ENCODE measurements at regions not wholly inside any gene's neighbourhood (a gene's known extent, or its start where the extent isn't known, plus 50 kb on each side); places are given as distances from the start of the nearest gene placed in this dataset.

DNA sequence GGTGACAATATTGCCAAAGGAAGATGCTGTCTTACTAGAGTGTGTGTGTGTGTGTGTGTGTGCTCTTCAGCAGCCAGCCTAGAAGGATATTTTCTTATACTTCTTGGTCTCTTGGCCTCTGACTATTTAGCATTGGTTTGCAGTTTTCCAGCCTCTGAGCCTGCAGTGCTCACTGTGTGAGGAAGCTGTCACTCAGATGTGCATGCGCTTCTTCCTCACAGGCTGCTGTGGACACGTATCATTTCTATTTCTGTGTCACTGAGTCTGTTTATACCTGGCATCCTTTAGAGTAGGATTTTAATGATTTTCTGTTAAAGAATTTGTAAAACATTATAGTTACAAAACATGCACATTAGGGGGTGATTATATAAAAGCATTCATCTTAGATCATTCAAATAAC, 83.3 kb downstream of the ALDH8A1 start:
- DNase-seq (ENCODE audit: low spot score): no peak

DNA sequence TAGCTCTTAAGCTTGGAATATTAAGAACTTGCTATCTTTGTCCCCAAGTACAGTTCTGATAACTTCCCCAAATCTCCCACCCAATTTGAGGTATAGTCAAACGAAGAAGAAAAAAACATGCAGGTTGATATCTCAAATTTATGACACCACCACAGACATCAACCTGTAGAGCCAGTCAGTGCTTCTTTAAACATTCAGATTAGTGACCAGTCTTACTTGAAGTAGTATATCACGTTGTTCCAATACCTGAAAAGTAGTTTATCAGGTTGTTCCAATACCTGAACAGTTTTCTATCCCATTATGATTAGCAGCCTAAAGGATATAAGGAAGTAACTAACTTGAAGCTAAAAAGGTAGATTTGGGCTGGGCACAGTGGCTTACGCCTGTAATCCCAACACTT, 85.3 kb downstream of the ALDH8A1 start:
- no peak for DNase-seq (ENCODE audit: low spot score)

DNA sequence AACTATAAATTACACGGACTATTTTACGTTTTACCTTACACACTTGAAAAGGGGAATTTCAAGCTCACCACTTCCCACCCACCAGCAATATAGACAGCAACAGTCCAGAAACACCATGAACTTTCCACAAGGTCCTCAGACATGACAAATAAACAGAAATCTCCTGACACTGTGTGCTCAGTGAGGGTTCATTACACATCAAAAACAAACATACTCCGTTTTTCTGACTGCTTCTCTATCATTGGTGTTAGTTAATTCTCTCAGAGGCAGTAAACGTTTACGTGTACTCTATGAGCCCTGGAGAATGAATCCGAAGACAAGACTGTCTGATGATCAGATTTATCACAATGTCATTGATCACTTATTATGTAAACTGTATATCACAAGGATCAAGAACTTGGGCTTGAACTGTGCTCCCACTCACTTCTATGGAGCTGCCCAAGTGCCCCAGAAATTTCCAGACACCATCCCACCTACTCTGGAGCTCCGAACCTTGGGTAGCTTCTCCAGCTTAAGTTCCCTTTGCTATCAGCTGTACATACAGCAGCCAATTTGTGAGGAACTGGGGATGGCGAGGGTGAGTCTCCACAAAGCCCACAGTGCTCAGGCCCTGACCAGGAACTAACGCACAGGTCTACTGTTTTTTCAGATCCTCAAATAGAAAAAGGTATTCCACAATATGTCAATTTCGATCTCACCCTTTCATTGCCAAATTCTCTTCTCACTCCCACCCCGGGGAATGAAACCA, 86.0 kb downstream of the ALDH8A1 start:
- no peak for DNase-seq (ENCODE audit: low spot score)

DNA sequence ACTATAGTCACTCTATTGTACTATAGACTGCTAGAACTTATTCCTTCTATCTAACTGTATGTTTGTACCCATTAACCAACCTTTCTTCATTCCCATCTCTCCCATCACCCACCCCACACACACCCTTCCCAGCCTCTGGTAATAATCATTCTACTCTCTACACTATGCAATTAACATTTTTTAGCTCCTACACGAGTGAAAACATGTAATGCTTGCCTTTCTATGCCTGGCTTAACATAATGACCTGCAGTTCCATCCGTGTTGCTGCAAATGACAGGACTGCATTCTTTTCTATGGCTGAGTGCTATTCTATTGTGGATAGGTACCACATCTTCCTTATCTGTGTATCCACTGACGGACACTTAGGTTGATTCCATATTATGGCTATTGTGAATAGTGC, 95.5 kb downstream of the ALDH8A1 start:
- no peak for DNase-seq (ENCODE audit: low spot score)

DNA sequence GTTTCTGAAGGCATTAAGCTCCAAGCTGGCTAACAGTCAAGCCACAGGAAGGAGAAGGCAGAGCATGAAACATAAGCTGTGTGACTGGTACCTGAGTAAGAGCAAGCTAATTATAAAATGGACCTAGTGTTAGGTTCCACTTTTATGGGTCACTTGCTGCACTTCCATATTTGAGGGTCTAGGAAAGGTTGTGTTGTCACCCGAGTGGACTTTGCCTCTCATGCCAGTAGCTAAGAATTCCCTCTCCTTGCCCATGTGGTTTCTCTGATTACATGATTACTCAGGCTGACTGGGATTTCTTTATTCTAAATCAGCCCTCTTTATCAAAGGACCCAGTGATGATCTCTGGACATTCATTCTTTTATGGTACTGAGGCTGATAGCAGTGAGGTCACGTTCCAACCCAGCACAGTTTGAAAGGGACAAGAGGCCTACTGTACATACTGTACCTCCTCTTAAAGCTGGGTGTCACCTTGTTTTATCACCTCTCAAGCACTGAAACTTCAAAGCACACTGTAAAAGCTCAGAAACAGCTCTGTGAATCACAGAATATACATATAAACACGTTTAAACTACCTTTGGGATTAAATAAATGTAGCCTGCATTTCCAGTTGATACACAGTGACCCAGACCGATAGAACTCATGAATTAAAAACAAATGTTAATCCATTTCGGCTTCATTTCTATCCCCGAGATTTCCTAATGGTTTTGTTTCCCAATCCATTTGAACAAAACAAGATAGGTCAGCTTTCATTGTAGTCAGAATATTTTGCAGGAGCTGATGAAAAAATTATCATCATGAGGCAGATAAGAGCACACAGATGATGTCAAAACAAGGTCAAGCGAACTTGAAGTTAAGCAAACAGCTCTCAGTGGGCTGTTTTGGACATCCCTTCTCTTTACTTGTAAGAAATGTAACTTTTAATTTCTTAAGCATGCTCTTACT, 96.5 kb downstream of the ALDH8A1 start:
- no peak for DNase-seq (ENCODE audit: low spot score)

DNA sequence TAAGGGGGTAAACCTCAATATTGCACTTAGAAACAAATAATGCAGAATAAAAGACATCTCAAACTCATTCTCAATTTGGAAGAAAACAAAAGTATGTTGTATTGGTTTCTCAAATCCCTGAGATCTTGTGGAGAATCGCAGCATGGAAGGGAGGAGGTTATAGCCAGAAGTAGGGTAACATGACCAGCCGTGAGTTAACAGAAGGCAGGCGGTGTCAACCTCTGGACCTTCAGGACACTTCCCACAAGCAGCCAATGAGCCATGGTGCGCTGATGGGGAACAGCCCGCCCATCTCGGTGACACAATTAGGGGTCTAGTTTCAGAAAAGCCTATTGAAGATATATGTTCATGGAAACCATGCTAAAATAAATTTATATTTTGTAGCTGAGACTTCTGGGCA, 98.4 kb downstream of the ALDH8A1 start:
- no peak for DNase-seq (ENCODE audit: low spot score)

DNA sequence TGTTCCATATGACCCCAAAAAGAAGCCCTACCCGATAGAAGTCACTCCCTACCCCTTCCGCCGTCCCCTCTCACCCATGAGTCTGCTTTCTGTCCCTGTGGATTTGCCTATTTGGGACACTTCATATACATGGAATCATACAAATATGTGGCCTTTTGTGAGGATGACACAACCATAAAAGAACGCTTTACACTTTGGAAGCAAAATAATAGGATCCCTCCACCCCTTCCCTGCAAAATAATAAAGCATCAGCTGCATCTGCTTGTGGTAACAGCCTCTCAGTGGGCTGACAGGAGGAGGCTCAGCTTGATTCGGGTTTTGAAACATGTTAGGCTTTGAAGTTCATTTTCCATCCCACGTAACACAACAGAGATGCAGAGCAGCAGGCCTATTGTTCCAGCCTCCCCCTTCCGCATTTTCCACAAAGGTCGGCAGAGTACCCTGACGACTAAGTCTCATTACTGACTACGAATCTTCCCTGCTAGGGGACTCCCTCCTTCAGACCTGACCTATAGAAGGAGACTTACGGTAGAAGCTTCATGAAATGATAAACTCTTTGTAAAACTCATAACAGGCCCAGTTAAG, 99.1 kb downstream of the ALDH8A1 start:
- DNase-seq (ENCODE audit: low spot score): no peak

DNA sequence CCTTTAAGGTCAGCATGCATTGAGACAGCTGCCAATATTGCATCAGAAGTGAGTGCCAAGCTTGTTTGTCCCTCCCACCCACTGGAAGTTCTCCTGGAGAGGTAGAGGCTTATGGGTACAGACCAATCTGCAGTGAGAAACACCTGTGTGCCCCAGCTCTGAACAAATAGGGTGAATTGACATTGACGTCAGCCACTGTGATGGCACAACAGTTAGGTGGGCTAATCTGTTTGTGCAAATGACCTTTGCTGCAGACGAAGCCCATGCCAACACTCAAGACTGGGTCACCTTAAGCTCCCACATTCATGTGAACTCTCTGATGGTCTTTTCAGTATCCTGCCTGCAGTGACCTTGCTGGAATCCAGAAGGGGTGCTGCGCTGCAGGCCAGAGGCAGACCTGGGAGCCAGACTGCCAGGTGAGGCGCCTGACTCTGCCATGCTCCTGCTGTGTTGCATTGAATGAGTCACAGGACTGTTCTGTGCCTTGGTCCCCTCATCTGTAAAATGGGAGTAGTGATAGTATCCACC, 99.9 kb downstream of the ALDH8A1 start:
- no peak for DNase-seq (ENCODE audit: low spot score)

DNA sequence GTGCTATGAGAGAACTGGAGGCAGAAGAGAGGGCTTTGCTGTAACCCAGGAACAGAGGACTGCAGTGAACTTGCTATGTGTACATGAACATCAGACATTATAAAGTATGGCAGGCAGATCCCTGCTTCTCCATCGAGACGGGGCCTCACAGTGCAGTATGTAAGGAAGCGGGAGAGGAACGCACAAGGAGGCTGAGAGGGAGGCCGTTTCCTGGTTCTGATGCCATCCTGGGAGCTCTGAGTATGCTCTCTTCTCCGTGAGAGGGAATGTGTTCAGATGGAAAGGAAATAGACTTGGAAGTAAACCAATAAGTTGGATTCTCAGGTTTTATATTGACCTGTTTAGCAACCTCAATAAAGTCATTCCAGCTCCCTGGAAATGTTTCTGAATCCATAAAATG, 101.8 kb downstream of the ALDH8A1 start:
- DNase-seq (ENCODE audit: low spot score): no peak

DNA sequence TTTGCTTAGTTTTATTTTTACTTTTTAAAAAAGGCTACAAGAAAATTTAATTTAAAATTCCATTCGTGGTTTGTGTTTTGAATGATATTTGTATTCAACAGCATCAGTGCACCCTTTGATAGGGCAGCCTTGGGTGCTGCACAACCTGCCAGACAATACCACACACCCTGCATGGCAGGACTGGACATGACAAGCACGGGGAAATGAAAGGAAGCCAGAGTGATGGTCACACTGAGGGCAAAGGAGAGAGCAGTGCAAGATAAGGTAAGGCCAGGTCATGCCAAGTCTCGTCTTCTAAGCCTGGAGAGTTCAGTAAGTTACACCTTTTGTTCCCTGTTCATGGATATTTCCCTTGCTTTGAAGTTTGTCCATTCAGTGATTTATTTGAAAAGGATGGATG, 103.0 kb downstream of the ALDH8A1 start:
- no peak for DNase-seq (ENCODE audit: low spot score)

DNA sequence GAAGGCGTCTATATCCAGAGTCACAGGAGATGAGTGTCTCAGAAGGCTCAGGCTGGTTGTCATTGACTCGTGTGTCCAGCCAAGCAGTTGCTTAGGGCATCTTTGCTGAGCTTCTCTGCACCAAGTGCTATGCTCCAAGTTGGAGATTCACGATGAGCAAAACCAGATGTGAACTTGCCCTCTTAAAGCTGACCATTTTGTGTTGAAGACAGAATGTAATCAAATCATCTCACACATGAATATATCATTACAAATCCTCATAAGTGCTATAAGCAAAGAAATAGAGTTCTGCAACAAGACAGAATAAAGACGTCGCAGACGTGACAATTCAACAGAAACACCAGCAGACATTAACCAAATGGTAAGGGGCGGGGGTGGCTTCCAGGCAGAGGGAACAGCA, 103.9 kb downstream of the ALDH8A1 start:
- no peak for DNase-seq (ENCODE audit: low spot score)

DNA sequence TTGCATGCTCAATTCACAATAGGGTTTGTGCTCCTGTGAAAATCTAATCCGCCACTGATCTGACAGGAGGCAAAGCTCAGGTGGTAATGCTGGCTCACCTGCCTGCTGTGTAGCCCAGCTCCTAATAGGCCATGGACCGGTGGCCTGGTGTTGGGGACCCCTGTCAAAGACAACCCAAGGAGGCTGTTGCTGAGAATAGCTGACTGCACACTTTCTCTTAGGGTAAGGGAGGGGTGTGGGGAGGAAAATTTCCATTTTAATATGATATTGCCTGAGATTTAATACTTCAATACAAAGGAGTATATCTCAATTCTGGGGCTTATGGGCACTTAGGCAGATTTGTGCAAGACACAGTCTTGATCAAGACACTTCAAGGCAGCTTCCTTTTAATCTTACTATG, 105.8 kb downstream of the ALDH8A1 start:
- no peak for DNase-seq (ENCODE audit: low spot score)

DNA sequence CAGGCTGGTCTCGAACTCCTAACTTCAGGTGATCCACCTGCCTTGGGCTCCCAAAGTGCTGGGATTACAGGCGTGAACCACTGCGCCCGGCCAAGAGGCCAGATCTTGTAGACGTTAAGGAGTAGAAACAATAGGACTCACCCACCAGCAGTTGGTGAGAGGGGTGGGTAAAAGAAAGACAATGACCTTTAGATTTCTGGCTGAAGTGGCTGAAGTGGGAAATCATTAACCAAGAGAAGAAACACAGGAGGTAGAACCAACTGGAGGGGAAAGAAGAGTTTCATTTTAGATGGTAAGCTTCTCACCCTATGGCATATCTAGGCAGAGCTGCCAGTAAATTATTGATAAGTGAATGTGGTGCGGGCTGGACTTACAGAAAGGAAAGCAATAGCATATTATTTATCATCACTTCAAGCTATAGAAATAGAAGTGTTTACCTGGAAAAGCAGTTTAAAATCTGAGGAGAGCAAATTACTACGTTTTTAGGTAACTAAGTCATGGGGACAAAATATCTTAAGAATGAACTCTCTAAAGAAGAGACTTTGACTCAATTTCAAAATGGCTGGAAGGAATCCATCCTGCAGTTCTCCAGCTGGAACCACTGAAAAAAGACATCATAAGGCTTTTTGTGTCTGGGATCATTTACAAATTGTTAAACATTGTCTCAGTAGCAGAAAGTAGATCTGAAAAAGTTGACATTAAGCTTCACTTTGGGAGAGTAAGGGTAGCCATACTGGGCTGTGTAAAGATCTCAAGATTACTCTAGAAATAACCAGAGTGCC, 109.6 kb downstream of the ALDH8A1 start:
- DNase-seq (ENCODE audit: low spot score): no peak

DNA sequence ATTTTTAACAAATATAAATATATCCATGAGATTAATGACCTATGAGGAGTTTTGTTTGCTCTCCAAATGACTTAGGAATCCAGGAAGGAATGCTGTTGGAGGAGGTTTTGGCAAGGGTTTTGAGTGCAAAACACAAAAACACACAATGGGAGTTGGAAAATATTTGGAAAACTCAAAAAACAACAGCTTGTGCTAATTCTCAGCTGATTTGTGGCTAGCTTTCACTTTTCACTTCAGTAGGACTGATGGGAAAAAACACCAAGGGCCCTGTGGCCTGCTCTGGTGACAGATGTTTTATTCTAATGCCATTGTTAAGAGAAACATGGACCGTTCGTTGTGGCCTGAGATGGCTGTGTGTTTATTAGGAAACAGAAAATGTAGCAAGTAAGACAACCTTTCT, 113.9 kb downstream of the ALDH8A1 start:
- DNase-seq (ENCODE audit: low spot score): no peak

DNA sequence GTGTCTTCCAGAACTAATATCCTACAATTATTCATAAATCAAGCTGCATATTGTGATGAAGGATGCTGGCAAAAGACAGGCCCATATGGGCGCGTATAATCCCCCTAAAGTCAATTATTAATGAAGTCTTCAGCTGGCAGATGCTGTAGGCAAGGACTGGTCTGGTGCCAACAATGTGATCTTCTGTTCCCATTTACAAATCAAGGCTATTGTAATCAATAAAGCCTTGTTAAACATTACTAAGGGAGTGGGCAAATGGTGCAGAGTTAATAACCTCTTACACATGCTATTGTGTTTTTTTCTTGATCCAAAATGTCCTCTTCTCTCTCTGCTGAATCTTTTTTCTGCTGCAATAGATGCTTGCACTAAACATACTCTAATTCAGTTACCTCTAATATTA, 119.0 kb downstream of the ALDH8A1 start:
- no peak for DNase-seq (ENCODE audit: low spot score)

DNA sequence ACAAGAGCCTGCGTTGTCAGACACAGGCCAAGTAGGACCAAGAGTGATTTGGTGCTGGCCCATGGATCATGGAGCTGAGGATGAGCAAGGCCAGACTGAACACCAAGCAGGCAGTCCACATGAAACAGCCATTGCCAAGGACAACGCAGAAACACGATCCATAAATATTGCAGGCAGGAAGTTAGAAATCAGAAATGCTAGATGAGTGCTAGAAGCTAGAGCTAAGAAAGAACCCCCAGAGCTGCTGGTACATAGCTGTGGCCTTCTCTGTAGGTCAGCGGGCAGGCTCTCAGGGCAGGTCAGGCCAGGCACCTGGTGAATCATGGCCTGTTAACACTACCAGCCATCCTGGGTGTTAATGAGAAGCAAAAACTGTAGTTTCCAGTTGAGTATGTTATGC, 119.7 kb downstream of the ALDH8A1 start:
- DNase-seq (ENCODE audit: low spot score): no peak

DNA sequence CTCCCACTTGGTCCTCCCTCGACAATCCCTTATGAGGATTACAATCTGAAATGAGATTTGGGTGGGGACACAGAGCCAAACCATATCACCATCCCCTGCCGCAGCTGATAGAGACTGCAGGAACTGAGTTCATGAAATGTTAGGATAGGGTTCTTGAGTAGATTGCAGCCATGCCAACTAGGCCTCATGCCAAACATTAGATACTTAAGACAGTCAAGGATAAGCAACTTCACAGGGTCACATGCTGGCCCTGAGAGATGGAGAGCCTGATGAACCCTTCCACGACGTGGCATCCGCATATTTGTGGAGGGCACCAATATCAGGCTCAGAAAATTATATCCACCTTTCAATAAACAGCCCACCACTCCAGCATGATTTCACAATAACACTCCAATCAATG, 121.3 kb downstream of the ALDH8A1 start:
- no peak for DNase-seq (ENCODE audit: low spot score)

DNA sequence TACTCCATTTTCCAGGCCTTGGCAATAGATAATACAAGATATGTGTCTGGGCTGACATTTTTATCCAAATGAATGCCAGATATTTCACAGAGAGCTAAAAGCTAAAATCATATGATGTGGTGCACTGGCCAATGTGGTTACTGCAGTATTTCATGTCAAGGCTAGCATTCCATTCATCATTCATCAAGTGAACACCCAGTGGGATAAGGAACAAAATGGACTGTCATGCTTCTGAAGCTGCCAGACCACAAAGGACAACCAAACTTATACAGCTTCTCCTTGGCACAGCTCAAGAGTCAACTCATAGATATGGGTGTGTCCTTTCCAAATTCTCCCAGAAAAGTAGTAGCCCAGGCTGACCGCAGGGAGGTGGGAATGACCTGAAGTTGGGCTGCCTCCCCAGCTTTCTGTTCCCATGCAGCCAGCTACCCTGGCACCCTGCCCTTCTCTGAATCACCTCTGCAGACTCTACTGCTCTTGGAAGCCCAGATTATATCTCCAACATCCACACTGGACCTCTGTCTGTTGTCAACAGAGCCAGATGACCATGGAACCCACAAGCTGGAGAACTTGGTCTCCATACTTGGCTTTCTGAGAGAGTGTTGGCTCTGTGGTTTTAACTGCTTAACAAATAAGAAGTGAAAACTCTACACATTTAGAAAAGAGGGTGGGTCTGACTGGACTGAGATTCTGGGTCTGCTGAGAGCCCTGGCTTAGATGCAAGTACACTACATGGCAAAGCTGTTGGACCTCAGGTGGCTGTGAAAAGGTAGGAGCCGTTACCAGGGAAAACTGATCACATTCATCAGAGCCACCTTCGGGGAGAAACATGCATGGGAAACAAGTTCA, 122.8 kb downstream of the ALDH8A1 start:
- DNase-seq (ENCODE audit: low spot score): no peak

DNA sequence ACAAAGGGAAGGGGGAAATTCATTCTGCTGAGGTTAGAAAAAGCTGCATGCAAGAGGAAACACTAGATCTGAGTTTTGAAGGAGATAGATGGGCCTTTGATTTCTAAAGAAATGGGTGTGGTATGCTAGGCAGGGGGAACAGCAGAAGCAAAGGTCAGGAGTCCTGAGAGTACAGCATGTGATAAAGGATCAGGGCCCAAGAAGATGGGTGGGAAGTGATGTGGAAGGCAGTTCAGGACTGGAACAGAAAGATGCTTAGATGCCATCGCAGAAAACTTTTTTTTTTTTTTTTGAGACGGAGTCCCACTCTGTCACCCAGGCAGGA, 126.2 kb downstream of the ALDH8A1 start:
- DNase-seq (ENCODE audit: low spot score): no peak

DNA sequence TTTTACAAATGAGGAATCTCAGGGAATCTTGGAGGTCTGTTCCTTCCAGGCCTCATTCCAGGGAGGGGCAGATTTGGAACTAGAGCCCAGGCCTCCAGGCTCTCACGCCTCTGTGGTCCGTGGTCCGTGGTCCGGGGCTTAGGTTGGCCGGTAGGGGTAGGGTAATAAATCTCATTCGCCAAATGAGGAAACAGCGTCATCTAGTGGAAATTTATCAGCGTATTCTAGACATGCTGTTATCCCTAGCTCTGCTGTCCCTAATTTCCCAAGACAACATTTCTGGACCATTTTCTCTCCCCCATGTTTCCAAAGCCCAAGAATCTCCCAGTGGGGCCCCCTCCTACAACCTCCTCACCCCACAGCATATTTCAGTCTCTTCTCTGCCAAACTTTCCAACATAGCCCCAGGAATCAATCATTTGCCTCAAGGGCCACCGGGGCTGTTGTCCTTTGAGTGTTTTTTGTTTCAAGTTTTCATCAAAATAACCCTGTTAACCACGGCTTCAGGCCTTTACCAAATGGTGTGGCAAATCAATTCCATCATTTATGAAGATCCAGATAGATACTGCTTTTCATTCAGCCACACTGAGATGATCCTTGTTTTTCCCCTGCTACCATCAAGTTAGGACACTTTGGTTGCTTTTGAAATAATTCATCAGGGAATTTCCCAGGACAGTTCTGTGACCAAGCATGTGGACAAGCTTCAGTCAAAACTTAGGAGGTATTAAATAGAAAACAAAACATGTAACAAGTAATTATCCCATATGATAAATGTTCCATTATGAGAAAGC, 126.8 kb downstream of the ALDH8A1 start:
- DNase-seq (ENCODE audit: low spot score): peak; percentile 45
